ENCODE measurements at regions not wholly inside any gene's neighbourhood (a gene's known extent, or its start where the extent isn't known, plus 50 kb on each side); places are given as distances from the start of the nearest gene placed in this dataset.

DNA sequence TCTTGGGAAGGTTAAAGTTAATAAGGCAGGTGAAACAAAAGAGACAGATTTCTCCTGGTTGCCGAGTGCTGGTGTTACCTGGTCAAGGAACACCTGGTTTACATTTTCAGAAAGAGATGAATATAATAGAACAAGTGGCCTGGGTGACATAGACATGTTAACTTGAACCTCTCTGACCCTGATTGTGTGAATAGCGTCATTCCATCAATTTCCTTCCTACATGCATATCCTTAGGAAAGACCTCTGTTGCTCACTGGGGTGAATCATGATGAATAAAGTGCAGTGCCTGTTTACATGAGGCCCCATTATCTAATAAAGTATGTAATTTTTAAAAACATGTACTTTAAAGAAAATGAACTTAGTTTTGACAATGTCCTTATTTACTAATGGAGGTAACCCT is 1822.9 kb upstream of the FLRT2 start:
- BruUV-seq (replicated peaks), result no TSS peak
- H3K4me1 ChIP-seq (ENCODE audit: control insufficient read depth, insufficient read depth, low read length), result no peaks in the 10 kb centered on the region
- TF ChIP-seq TCF7L2 (IDR thresholded peaks at IDR 0.05; ENCODE audit: low read depth, low read length), result no peak
- no peak overlapping the region for H3K4me3 ChIP-seq (ENCODE audit: low read depth in 2 of 2, low read length in 2 of 2)
- no peak overlapping the region for H3K27ac ChIP-seq (ENCODE audit: low read length)
- in situ Hi-C loops (cut with HindIII; ENCODE audit: low pct_unique_long_range_greater_than_20kb, low sequenced_read_pairs) (no loop called here), intact Hi-C loops (cut with micrococcal nuclease; ENCODE audit: unreplicated experiment) (no loop called here)
- ChIA-PET POLR2A (no interaction called here), CTCF (no interaction called here)
- ATAC-seq, result no peak
- no peaks in the 10 kb centered on the region for H3K36me3 ChIP-seq (ENCODE audit: control insufficient read depth, insufficient read depth, low read length)
- H3K27me3 ChIP-seq (ENCODE audit: control insufficient read depth, insufficient read depth, low read length), result no peaks in the 10 kb centered on the region
- H3K9me3 ChIP-seq (ENCODE audit: control insufficient read depth, insufficient read depth, low read depth, low read length), result no peaks in the 10 kb centered on the region
- DNase-seq (ENCODE audit: low read depth, low spot score), result no peak

DNA sequence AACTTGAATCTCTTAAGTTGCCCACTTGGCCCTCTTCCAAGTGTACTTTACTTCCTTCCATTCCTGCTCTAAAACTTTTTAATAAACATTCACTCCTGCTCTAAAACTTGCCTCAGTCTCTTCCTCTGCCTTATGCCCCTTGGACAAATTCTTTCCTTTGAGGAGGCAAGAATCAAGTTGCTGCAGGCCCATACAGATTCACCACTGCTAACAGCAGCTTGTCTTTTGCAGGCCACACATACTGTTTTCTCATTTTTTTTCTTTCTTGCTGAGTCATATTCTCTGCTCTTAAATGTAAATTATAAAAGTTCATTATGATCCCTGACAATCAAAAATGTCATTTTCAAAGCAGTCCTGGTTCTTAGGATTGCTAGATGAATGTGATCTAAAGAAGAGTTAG is 1820.8 kb upstream of the FLRT2 start:
- intact Hi-C loops (cut with micrococcal nuclease; ENCODE audit: unreplicated experiment) (no loop called here), in situ Hi-C loops (cut with HindIII; ENCODE audit: low pct_unique_long_range_greater_than_20kb, low sequenced_read_pairs) (no loop called here)
- H3K27ac ChIP-seq (ENCODE audit: low read length), result no peak overlapping the region
- CTCF ChIA-PET, result no interaction called here
- H3K9me3 ChIP-seq (ENCODE audit: control insufficient read depth, insufficient read depth, low read depth, low read length), result no peaks in the 10 kb centered on the region
- ATAC-seq (no peak), DNase-seq (ENCODE audit: low read depth, low spot score) (no peak)
- H3K4me3 ChIP-seq (ENCODE audit: low read depth in 2 of 2, low read length in 2 of 2), result no peak overlapping the region
- H3K27me3 ChIP-seq (ENCODE audit: control insufficient read depth, insufficient read depth, low read length), result no peaks in the 10 kb centered on the region
- TF ChIP-seq, protein P1, sequence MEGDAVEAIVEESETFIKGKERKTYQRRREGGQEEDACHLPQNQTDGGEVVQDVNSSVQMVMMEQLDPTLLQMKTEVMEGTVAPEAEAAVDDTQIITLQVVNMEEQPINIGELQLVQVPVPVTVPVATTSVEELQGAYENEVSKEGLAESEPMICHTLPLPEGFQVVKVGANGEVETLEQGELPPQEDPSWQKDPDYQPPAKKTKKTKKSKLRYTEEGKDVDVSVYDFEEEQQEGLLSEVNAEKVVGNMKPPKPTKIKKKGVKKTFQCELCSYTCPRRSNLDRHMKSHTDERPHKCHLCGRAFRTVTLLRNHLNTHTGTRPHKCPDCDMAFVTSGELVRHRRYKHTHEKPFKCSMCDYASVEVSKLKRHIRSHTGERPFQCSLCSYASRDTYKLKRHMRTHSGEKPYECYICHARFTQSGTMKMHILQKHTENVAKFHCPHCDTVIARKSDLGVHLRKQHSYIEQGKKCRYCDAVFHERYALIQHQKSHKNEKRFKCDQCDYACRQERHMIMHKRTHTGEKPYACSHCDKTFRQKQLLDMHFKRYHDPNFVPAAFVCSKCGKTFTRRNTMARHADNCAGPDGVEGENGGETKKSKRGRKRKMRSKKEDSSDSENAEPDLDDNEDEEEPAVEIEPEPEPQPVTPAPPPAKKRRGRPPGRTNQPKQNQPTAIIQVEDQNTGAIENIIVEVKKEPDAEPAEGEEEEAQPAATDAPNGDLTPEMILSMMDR (IDR thresholded peaks at IDR 0.05), result no peak
- TF ChIP-seq TCF7L2 (IDR thresholded peaks at IDR 0.05; ENCODE audit: low read depth, low read length) (no peak), SIN3A (IDR thresholded peaks at IDR 0.05; ENCODE audit: borderline replicate concordance, insufficient read depth, low read depth, low read length) (no peak), POLR2AphosphoS5 (IDR thresholded peaks at IDR 0.05; ENCODE audit: low read depth, low read length) (no peak)
- TF ChIP-seq, protein P2, sequence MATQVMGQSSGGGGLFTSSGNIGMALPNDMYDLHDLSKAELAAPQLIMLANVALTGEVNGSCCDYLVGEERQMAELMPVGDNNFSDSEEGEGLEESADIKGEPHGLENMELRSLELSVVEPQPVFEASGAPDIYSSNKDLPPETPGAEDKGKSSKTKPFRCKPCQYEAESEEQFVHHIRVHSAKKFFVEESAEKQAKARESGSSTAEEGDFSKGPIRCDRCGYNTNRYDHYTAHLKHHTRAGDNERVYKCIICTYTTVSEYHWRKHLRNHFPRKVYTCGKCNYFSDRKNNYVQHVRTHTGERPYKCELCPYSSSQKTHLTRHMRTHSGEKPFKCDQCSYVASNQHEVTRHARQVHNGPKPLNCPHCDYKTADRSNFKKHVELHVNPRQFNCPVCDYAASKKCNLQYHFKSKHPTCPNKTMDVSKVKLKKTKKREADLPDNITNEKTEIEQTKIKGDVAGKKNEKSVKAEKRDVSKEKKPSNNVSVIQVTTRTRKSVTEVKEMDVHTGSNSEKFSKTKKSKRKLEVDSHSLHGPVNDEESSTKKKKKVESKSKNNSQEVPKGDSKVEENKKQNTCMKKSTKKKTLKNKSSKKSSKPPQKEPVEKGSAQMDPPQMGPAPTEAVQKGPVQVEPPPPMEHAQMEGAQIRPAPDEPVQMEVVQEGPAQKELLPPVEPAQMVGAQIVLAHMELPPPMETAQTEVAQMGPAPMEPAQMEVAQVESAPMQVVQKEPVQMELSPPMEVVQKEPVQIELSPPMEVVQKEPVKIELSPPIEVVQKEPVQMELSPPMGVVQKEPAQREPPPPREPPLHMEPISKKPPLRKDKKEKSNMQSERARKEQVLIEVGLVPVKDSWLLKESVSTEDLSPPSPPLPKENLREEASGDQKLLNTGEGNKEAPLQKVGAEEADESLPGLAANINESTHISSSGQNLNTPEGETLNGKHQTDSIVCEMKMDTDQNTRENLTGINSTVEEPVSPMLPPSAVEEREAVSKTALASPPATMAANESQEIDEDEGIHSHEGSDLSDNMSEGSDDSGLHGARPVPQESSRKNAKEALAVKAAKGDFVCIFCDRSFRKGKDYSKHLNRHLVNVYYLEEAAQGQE (IDR thresholded peaks at IDR 0.05; ENCODE audit: insufficient read depth in 1 of 2, low read depth in 2 of 2, low read length in 1 of 2), result no peak
- POLR2A ChIA-PET, result no interaction called here
- no peaks in the 10 kb centered on the region for H3K4me1 ChIP-seq (ENCODE audit: control insufficient read depth, insufficient read depth, low read length)
- no peaks in the 10 kb centered on the region for H3K36me3 ChIP-seq (ENCODE audit: control insufficient read depth, insufficient read depth, low read length)
- BruUV-seq (replicated peaks), result no TSS peak

DNA sequence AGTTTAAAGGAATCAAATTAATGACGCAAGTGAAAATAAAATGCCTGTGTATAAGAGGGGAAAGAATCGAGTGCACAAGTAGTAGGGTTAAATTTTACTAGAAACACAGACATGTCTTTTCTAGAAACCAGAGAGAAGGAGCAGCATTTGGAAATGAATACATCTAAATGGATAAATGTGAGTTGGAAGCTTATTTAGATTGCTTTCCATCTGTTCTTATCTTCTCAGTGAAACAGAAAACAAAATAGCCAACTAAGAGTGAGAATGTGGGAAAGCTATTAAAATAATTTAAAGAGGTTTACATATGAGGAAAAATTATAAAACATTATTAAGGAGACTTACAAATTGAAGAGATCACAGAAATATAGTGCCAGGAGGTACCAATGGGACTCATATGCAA is 1818.9 kb upstream of the FLRT2 start:
- BruUV-seq (replicated peaks), result no TSS peak
- intact Hi-C loops (cut with micrococcal nuclease; ENCODE audit: unreplicated experiment), result no loop called here
- in situ Hi-C loops (cut with HindIII; ENCODE audit: low pct_unique_long_range_greater_than_20kb, low sequenced_read_pairs), result no loop called here
- no peak for DNase-seq (ENCODE audit: low read depth, low spot score)
- TF ChIP-seq, protein P1 (IDR thresholded peaks at IDR 0.05), result no peak
- TF ChIP-seq TCF7L2 (IDR thresholded peaks at IDR 0.05; ENCODE audit: low read depth, low read length), result no peak
- TF ChIP-seq, protein P2 (IDR thresholded peaks at IDR 0.05; ENCODE audit: insufficient read depth in 1 of 2, low read depth in 2 of 2, low read length in 1 of 2), result no peak
- TF ChIP-seq POLR2AphosphoS5 (IDR thresholded peaks at IDR 0.05; ENCODE audit: low read depth, low read length), result no peak
- TF ChIP-seq SIN3A (IDR thresholded peaks at IDR 0.05; ENCODE audit: borderline replicate concordance, insufficient read depth, low read depth, low read length), result no peak
- ChIA-PET POLR2A (no interaction called here), CTCF (no interaction called here)
- H3K36me3 ChIP-seq (ENCODE audit: control insufficient read depth, insufficient read depth, low read length), result no peaks in the 10 kb centered on the region
- ATAC-seq, result no peak
- H3K9me3 ChIP-seq (ENCODE audit: control insufficient read depth, insufficient read depth, low read depth, low read length), result no peaks in the 10 kb centered on the region
- H3K27ac ChIP-seq (ENCODE audit: low read length), result no peak overlapping the region
- no peak overlapping the region for H3K4me3 ChIP-seq (ENCODE audit: low read depth in 2 of 2, low read length in 2 of 2)
- no peaks in the 10 kb centered on the region for H3K27me3 ChIP-seq (ENCODE audit: control insufficient read depth, insufficient read depth, low read length)
- no peaks in the 10 kb centered on the region for H3K4me1 ChIP-seq (ENCODE audit: control insufficient read depth, insufficient read depth, low read length)
